Ishikawa (cell line): ENCODE measurements at regions not wholly inside any gene's neighbourhood (a gene's known extent, or its start where the extent isn't known, plus 50 kb on each side); places are given as distances from the start of the nearest gene placed in this dataset.
A peak's percentile ranks its signal among the peaks of the same experiment; 100 is the strongest.

Experiments used
- EP300 ChIP-seq: IDR thresholded peaks from 2 replicates; pipeline ENCODE4 v1.6.1; 2012; ENCODE audit warnings: borderline replicate concordance
- FOXM1 ChIP-seq: IDR thresholded peaks from 2 replicates; pipeline ENCODE4 v1.6.1; 2012; ENCODE audit warnings: low read depth, borderline replicate concordance
- NFIC ChIP-seq: IDR thresholded peaks from 2 replicates; pipeline ENCODE4 v1.6.1; 2012
- RAD21 ChIP-seq: IDR thresholded peaks from 2 replicates; pipeline ENCODE4 v1.6.1; 2012; ENCODE audit warnings: low read depth
- TCF12 ChIP-seq: IDR thresholded peaks from 2 replicates; pipeline ENCODE4 v1.6.1; 2012; ENCODE audit warnings: low read depth
- TEAD4 ChIP-seq: IDR thresholded peaks from 2 replicates; pipeline ENCODE4 v1.6.1; 2012
- YY1 ChIP-seq: IDR thresholded peaks from 2 replicates; pipeline ENCODE4 v1.6.1; 2012; ENCODE audit warnings: low read depth
- TF ChIP-seq, protein P1 (sequence below): IDR thresholded peaks from 2 replicates; pipeline ENCODE4 v1.6.1; 2012; ENCODE audit warnings: low read depth, mild to moderate bottlenecking
- TF ChIP-seq, protein P2 (sequence below): IDR thresholded peaks from 2 replicates; pipeline ENCODE4 v1.6.1; 2012

DNA sequence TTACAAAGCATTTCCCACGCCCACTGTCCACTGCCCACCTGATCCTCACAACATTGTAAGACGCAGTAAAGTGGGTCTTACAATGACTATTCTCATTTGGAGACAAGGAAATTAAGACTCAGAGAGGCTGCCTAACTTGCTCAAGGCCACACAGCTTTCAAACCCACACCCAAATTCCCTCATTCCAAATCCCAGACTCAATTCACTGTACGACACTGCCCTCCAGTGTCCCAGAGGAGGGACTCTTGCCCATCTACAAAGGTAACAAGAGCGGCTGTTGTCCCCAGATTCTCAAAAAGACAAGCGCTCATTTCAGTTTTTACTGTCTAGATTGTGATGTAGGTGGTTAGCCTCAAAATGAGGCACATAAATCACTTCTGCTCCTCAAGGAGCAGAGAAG lies 184.6 kb downstream of the ACTL7B start:
- TF ChIP-seq FOXM1 (no peak), NFIC (no peak), RAD21 (peak; percentile 51; the same call in 1 of the 2 replicates), TCF12 (no peak), TEAD4 (no peak), YY1 (no peak), EP300 (no peak)
- TF ChIP-seq, protein P1, sequence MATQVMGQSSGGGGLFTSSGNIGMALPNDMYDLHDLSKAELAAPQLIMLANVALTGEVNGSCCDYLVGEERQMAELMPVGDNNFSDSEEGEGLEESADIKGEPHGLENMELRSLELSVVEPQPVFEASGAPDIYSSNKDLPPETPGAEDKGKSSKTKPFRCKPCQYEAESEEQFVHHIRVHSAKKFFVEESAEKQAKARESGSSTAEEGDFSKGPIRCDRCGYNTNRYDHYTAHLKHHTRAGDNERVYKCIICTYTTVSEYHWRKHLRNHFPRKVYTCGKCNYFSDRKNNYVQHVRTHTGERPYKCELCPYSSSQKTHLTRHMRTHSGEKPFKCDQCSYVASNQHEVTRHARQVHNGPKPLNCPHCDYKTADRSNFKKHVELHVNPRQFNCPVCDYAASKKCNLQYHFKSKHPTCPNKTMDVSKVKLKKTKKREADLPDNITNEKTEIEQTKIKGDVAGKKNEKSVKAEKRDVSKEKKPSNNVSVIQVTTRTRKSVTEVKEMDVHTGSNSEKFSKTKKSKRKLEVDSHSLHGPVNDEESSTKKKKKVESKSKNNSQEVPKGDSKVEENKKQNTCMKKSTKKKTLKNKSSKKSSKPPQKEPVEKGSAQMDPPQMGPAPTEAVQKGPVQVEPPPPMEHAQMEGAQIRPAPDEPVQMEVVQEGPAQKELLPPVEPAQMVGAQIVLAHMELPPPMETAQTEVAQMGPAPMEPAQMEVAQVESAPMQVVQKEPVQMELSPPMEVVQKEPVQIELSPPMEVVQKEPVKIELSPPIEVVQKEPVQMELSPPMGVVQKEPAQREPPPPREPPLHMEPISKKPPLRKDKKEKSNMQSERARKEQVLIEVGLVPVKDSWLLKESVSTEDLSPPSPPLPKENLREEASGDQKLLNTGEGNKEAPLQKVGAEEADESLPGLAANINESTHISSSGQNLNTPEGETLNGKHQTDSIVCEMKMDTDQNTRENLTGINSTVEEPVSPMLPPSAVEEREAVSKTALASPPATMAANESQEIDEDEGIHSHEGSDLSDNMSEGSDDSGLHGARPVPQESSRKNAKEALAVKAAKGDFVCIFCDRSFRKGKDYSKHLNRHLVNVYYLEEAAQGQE = no peak
- TF ChIP-seq, protein P2, sequence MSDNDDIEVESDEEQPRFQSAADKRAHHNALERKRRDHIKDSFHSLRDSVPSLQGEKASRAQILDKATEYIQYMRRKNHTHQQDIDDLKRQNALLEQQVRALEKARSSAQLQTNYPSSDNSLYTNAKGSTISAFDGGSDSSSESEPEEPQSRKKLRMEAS = no peak
